Endothelial cell of umbilical vein (primary cell): ENCODE measurements at regions not wholly inside any gene's neighbourhood (a gene's known extent, or its start where the extent isn't known, plus 50 kb on each side); places are given as distances from the start of the nearest gene placed in this dataset.

Source experiments
- BruUV-seq: library from RNA; stranded (reverse); fragments of 400-500 nt; replicated peaks from 2 replicates; lab custom pipeline; 2021; lab: Mats Ljungman, UMichigan
- CTCF ChIA-PET: fragments of 300-600, 350-600 bp; sonication (Branson Sonifier 250); formaldehyde crosslinking; loops from one replicate; lab custom pipeline; 2021; ENCODE audit warnings: antibody characterized with exemption, inconsistent platforms; lab: Charles Lee
- POLR2A ChIA-PET: fragments of 300-600, 350-600 bp; sonication (Branson Sonifier 250); formaldehyde crosslinking; loops from one replicate; lab custom pipeline; 2021; ENCODE audit warnings: antibody characterized with exemption, inconsistent platforms; lab: Charles Lee
- DNase-seq: peaks from one replicate; pipeline ENCODE4 v3.0.0-alpha.2; 2011; ENCODE audit warnings: low read depth, low spot score
- FAIRE-seq: peaks from 2 replicates; lab custom pipeline; 2011; peaks lifted over from hg19 to GRCh38; lab: Jason Lieb, UNC
- H2AFZ ChIP-seq: 2 replicates; pipeline ENCODE4 v1.6.0; 2012; ENCODE audit warnings: low read depth, low read length, control low read depth, inconsistent platforms
- H3K27ac ChIP-seq: 2 replicates; pipeline ENCODE4 v1.5.1; 2011; ENCODE audit warnings: low read depth, mild to moderate bottlenecking, control low read depth, low read length, moderate library complexity; ENCODE audit not compliant: insufficient read depth
- H3K27me3 ChIP-seq, 2 experiments: 2 replicates each; pipeline versions ENCODE4 v1.6.0 to v1.6.1; 2011; ENCODE audit warnings: low read length in 2 of 2, mixed read lengths in 1 of 2; ENCODE audit not compliant: control insufficient read depth in 2 of 2, insufficient read depth in 2 of 2
- H3K36me3 ChIP-seq, 2 experiments: 2 replicates in 1 of 2; 3 replicates in 1 of 2; pipeline ENCODE4 v1.5.1; 2011; ENCODE audit warnings: low read length in 2 of 2, mild to moderate bottlenecking in 1 of 2, moderate library complexity in 1 of 2; ENCODE audit not compliant: control insufficient read depth in 2 of 2, insufficient read depth in 2 of 2; ENCODE audit errors: extremely low read depth in 1 of 2
- H3K4me1 ChIP-seq: 3 replicates; pipeline ENCODE4 v1.5.1; 2011; ENCODE audit warnings: mild to moderate bottlenecking, low read length; ENCODE audit not compliant: control insufficient read depth, insufficient read depth; ENCODE audit errors: extremely low read depth
- H3K4me2 ChIP-seq: 2 replicates; pipeline ENCODE4 v1.6.1; 2011; ENCODE audit warnings: low read length, control low read depth, mixed read lengths; ENCODE audit not compliant: insufficient read depth
- H3K4me3 ChIP-seq, 3 experiments: fragments of 200-600 bp in 1 of 3; sonication (generic), shearing (Covaris generic) in 1 of 3; replicated peaks in 1 of 3; 2 replicates each; pipeline ENCODE4 v1.5.1; 2011 to 2016; ENCODE audit warnings: control low read depth in 3 of 3, low read length in 3 of 3, mild to moderate bottlenecking in 2 of 3, inconsistent platforms in 1 of 3, low read depth in 1 of 3, moderate library complexity in 1 of 3; ENCODE audit not compliant: insufficient read depth in 1 of 3
- H3K79me2 ChIP-seq: 2 replicates; pipeline ENCODE4 v1.6.0; 2012; ENCODE audit warnings: low read length, inconsistent platforms; ENCODE audit not compliant: control insufficient read depth, insufficient read depth
- H3K9ac ChIP-seq: replicated peaks from 2 replicates; pipeline ENCODE3; 2011; ENCODE audit warnings: low read length, control low read depth; ENCODE audit not compliant: insufficient read depth; ENCODE audit errors: extremely low read depth
- H3K9me1 ChIP-seq: replicated peaks from 3 replicates; pipeline ENCODE4 v1.6.0; 2011; ENCODE audit warnings: mild to moderate bottlenecking, low read length; ENCODE audit not compliant: control insufficient read depth, insufficient read depth; ENCODE audit errors: extremely low read depth
- H3K9me3 ChIP-seq: replicated peaks from 2 replicates; pipeline ENCODE4 v1.5.1; 2012; ENCODE audit warnings: low read length, inconsistent platforms; ENCODE audit not compliant: control insufficient read depth, insufficient read depth
- H4K20me1 ChIP-seq: replicated peaks from 2 replicates; pipeline ENCODE3; 2011; ENCODE audit warnings: mild to moderate bottlenecking, low read length; ENCODE audit not compliant: control insufficient read depth, insufficient read depth; ENCODE audit errors: extremely low read depth
- EZH2 ChIP-seq: IDR thresholded peaks from 2 replicates; pipeline ENCODE4 v1.6.1; 2012; ENCODE audit warnings: borderline replicate concordance, low read depth, mild to moderate bottlenecking, moderate library complexity, low read length, inconsistent platforms; ENCODE audit not compliant: severe bottlenecking
- FOS ChIP-seq: IDR thresholded peaks from 2 replicates; pipeline ENCODE4 v1.6.1; 2011; ENCODE audit warnings: mild to moderate bottlenecking, low read length, moderate library complexity, borderline replicate concordance; ENCODE audit not compliant: insufficient read depth
- GATA2 ChIP-seq: IDR thresholded peaks from 2 replicates; pipeline ENCODE4 v1.7.0; 2011; ENCODE audit warnings: low read depth, mild to moderate bottlenecking, moderate library complexity, mixed read lengths, low read length; ENCODE audit not compliant: insufficient read length, insufficient read depth
- JUN ChIP-seq: IDR thresholded peaks from 2 replicates; pipeline ENCODE4 v1.6.1; 2011; ENCODE audit warnings: borderline replicate concordance, low read depth; ENCODE audit not compliant: insufficient read length, insufficient read depth
- MYC ChIP-seq: IDR thresholded peaks from one replicate; pipeline ENCODE4 v1.6.1; 2011; ENCODE audit warnings: mild to moderate bottlenecking, low read depth, low read length
- POLR2A ChIP-seq: IDR thresholded peaks from 2 replicates; pipeline ENCODE4 v1.6.1; 2012; ENCODE audit warnings: low read depth, mild to moderate bottlenecking, control low read depth, low read length
- POLR2AphosphoS5 ChIP-seq: IDR thresholded peaks from 2 replicates; pipeline ENCODE4 v1.6.1; 2012; ENCODE audit warnings: low read depth, mild to moderate bottlenecking, control low read depth, low read length, moderate library complexity; ENCODE audit not compliant: insufficient read depth
- dilution Hi-C: fragments of 300-500 bp; cut with MboI; formaldehyde crosslinking; loops from one replicate; pipeline ENCODE4 v1.15.0; 2019; ENCODE audit warnings: low sequenced_read_pairs; ENCODE audit not compliant: extremely low pct_ligation_motif_present
- intact Hi-C: fragments of 100-400 bp; cut with micrococcal nuclease; formaldehyde crosslinking; loops from one replicate; pipeline ENCODE4 v1.10.0; 2022
- TF ChIP-seq, protein P1 (sequence below): IDR thresholded peaks from 2 replicates; pipeline ENCODE4 v1.6.1; 2011; ENCODE audit not compliant: insufficient read depth, insufficient read length
- TF ChIP-seq, protein P2 (sequence below), 2 donors: IDR thresholded peaks; 1 replicate in 1 of 2; 2 replicates in 1 of 2; pipeline ENCODE4 v1.5.1; 2011; ENCODE audit warnings: low read length in 2 of 2, mild to moderate bottlenecking in 2 of 2, moderate library complexity in 2 of 2, control low read depth in 1 of 2, inconsistent platforms in 1 of 2, low read depth in 1 of 2; ENCODE audit not compliant: insufficient read depth in 1 of 2; ENCODE audit errors: extremely low read depth in 1 of 2

DNA sequence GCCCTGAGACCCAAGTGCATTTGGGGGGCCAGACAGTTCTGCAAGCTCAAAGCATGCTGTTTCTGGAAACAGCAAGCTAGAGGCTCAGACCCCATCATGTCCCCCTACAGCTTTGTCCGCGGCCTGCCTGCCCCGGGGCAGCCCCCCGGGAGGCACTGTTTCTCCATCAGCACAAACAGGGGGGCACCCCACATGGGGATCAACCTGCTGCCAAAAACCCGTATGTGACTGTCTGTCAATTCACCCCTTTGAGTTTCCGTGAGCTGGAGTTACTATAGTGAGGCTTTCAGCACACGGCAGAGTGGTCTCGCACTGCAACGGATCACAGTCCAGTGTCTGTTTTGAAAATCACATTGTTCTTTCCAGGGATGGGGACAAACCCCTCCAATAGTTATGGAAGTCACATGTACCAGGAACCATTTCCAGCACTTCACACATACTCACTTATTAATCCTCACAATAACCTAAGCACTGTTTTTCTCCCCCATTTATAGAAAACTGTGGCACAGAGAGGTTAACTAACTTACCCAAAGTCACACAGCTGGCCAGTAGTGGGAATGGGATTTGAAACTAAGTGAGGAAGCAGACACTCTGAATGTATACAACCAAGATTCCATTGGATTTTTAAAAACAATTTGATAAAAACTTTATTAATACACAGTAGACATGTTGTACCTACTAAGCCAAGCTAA is 269.0 kb downstream of the C16orf95 start:
- peaks cover 16% of the 10 kb centered on the region for H3K4me1 ChIP-seq
- TF ChIP-seq FOS: no peak
- no peak for TF ChIP-seq JUN
- TF ChIP-seq POLR2A: no peak
- no peak for TF ChIP-seq MYC
- TF ChIP-seq, protein P1, sequence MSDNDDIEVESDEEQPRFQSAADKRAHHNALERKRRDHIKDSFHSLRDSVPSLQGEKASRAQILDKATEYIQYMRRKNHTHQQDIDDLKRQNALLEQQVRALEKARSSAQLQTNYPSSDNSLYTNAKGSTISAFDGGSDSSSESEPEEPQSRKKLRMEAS: no peak
- TF ChIP-seq GATA2: no peak
- TF ChIP-seq, protein P2, sequence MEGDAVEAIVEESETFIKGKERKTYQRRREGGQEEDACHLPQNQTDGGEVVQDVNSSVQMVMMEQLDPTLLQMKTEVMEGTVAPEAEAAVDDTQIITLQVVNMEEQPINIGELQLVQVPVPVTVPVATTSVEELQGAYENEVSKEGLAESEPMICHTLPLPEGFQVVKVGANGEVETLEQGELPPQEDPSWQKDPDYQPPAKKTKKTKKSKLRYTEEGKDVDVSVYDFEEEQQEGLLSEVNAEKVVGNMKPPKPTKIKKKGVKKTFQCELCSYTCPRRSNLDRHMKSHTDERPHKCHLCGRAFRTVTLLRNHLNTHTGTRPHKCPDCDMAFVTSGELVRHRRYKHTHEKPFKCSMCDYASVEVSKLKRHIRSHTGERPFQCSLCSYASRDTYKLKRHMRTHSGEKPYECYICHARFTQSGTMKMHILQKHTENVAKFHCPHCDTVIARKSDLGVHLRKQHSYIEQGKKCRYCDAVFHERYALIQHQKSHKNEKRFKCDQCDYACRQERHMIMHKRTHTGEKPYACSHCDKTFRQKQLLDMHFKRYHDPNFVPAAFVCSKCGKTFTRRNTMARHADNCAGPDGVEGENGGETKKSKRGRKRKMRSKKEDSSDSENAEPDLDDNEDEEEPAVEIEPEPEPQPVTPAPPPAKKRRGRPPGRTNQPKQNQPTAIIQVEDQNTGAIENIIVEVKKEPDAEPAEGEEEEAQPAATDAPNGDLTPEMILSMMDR (IDR thresholded peaks at IDR 0.05; ENCODE audit: extremely low read depth in 1 of 2, insufficient read depth in 1 of 2, low read depth in 1 of 2, low read length in 2 of 2): no peak
- TF ChIP-seq POLR2AphosphoS5: no peak
- no peak for TF ChIP-seq EZH2
- CTCF ChIA-PET: interaction anchor here (1.0 to 3.4 kb wide), 4 partner anchors 11 to 231 kb away, joined by 3 to 17 read pairs (median 4); no protein-coding TSS in a partner anchor
- H3K79me2 ChIP-seq: no peaks in the 10 kb centered on the region
- intact Hi-C loops: no loop called here
- no TSS peak for BruUV-seq
- POLR2A ChIA-PET: no interaction called here
- H4K20me1 ChIP-seq: no peaks in the 10 kb centered on the region
- no peaks in the 10 kb centered on the region for H3K9me1 ChIP-seq
- no peak overlapping the region for H2AFZ ChIP-seq
- peaks cover 0 to 7% of the 10 kb centered on the region in 2 experiments for H3K27me3 ChIP-seq
- no peak overlapping the region for H3K27ac ChIP-seq
- FAIRE-seq (no peak), DNase-seq (no peak)
- H3K9me3 ChIP-seq: no peaks in the 10 kb centered on the region
- H3K4me3 ChIP-seq: no peak overlapping the region
- H3K4me2 ChIP-seq: no peak overlapping the region
- no peak overlapping the region for H3K9ac ChIP-seq
- H3K36me3 ChIP-seq: no peaks in the 10 kb centered on the region
- dilution Hi-C loops: no loop called here
